Stimulated activated CD8-positive, alpha-beta memory T cell treated with anti-CD3 and anti-CD28 coated beads, Interleukin-15, amount 100 ng/mL, for 48 hours (primary cell): ENCODE measurements at regions not wholly inside any gene's neighbourhood (a gene's known extent, or its start where the extent isn't known, plus 50 kb on each side); places are given as distances from the start of the nearest gene placed in this dataset.
A peak's percentile ranks its signal among the peaks of the same experiment; 100 is the strongest.
"Not testable (repeated sequence)": the region's sequence is repeated elsewhere in the genome, so short reads cannot be mapped to it uniquely, and the experiment has no call there.

Source experiments
- DNase-seq, 2 donors: peaks; one replicate each; pipeline ENCODE4 v3.0.0-alpha.2; 2020; ENCODE audit warnings: low read depth in 2 of 2

DNA sequence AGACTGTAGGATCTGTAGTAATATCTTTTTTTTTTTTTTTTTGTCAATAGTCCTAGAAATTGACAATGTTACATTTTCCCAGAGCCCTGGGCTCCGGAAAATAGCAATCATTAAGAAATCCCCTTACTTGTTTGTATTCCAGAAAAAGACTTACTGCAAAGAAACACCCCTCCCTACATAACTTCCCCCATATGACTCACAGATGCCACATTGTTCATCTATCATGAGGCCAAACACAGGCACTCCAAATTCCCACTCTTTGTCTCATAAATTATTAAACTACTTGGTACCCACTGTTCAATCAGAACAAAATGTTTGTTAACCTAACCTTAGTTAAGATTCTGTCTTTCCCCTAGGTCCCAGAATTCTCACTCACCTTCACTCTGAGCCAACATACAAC is 53.5 kb downstream of the TEX51 start:
- DNase-seq = no peak

DNA sequence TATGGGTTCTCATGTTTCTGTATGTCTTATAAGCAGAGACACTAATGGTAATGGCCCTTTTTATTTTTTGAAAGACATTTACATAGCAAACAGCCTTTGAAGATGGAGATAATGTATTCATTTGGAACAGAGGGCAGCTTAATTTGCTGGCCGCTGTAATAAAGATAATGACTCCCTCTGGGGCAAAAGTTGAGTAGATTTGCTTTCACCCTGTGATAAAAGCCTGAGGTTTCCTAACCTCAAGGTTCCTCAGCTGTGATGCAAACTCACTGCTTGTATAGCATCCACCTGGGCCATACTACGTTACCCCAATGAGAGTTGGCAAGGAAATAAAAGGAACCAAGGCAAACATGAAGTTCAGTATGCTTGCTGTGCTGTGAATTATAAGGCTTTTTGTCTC is 54.8 kb downstream of the TEX51 start:
- no peak for DNase-seq

GRCh38 chr2:126954831-126955230 is 56.1 kb downstream of the TEX51 start:
- DNase-seq = no peak

- not testable (repeated sequence) for DNase-seq
Measured at GRCh38 chr2:126956773-126957172, 58.1 kb downstream of the TEX51 start.

DNA sequence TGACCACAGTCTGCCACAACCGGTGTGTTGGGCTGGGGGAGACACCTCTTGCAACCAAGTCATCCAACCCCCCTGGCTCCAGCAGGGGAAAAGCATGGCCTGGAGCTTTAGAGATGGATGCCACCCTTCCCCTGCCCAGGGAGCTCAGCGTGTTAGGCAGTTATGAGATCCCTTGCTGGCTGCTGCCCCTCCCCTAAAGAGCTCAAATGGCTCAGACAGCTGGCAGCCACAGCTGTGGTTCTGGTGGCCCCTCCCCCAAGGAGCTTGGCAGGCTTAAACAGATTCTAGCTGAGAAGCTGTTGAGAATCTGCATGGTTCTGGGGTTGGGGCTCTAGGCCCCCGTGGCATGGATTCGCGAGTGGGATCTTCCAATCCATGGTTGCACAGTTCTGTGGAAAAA is 64.7 kb downstream of the TEX51 start:
- no peak for DNase-seq

DNA sequence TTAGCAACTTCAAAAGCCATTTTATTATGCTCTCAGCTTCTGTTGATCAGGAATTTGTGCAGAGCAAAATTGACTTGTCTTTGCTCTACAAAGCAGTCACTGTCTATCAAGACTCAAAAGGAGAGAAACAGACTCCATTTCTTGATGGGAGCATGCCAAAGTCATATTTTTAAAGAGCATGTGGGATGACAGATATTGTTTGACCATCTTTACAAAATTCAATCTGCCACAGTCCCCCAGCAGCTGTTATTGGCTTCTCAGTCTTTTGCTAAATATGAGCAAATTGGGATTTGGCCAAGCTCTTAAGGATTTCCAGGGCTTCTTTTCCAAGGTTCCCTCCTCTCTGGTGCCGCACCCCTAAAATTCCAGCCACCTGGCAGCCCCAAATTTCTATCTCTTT is 67.9 kb downstream of the TEX51 start:
- no peak for DNase-seq

- no peak for DNase-seq
Measured at GRCh38 chr2:126970583-126970982, 71.9 kb downstream of the TEX51 start.

DNA sequence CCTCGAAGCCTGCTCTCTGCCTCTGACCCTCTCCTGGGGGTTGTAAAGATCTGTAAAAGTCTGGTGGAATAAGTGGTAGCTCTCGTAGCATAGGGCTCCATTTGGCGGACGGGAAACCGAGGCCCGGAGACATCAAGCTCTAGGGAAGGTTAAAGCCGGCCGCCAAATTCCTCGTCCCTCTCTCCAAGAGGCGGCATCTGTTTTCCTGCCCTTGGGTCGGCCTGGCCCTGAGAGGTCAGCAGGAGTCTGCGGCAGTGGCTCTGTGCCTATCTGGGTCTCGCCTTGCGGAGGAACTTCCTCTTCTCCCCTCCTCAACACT is 72.4 kb downstream of the TEX51 start:
- DNase-seq = no peak

- peak; percentile 36 to 49 for DNase-seq
Measured at GRCh38 chr2:126971481-126972278, 73.0 kb downstream of the TEX51 start.

DNA sequence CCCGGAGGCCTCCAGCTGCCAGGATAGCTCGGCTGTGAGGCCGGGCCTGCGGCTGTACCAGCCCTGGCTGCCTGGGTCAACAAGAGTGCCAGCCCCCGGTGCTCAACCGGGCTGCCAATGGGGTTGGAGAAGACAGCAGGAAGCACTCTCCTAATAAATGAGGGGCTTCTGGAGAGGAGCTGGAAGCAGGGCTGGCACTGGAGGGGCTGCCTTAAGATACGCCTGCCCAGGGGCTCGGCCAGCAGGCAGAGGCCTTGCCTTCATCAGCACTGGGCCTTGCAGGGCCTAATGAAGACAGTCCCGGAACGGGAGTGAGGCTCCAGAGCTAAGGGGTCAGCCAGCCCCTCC is 73.6 kb downstream of the TEX51 start:
- no peak for DNase-seq

DNA sequence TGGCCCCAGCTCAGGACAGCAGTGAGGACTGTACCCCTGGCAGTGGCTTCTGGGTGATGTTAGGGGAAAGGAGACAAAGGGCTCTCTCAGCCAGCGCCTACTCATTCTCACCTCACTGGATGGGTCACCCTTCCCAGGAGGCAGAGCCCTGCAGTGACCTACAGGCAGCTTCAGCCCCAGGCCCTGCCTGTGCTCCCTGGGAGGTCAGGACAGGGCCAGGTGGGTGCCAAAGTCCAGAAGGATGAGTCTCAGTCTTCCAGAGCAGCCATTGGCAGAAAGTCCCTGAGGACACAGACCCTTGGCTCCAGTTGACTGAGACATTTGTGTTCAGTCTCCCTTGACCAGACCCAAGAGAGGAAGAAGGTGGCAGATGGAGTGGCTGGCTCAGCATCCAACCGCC is 75.1 kb downstream of the TEX51 start:
- DNase-seq = no peak

GRCh38 chr2:126975671-126976655 is 77.3 kb downstream of the TEX51 start:
- no peak for DNase-seq

- DNase-seq = no peak
Measured at GRCh38 chr2:126976721-126977328, 78.1 kb downstream of the TEX51 start.

- no peak for DNase-seq
Measured at GRCh38 chr2:126978333-126978732, 79.6 kb downstream of the TEX51 start.

DNA sequence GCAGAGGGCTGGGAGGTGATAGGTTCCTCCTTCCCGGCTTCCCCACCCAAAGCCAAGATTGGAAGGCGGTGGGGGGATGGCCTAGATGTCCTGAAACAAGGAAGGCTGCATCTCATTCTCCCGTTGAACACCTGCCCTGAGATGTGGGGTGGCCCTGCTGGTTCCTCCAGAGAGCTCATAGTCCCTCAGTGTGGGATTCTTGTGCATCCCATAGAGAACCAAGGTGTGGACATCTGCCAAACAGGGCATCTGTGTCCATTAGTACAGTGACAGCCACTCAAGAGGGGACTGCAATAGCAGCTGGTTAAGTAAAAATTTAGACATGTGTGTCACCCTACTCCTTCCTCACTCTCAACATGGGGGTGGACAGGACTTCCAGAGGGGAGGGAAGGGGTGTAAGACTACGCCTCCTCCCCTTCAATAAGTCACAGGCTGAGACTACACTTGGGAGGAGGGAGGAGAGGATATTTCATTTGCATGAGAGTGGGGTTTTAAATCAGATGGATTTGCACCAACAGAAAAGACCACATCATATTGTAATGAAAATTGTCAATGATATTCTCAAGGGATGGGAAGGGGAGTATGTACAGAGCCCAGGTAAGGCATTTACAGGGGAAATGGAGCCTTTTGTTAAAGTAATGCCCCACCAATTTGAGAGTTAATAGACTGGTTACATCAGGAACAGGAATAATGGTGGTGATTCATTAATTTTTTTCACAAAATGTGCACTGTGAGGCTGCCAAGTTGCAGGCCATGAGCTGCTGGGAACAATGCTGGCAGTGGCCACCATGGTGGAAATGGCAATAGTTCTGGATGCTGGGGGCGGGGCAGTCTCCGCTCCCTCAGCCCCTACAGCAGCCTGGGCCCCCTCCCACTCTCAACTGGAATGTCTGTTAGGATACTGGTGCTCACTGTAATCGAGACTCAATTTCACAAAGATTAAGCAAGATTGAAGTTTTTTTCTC is 80.6 kb downstream of the TEX51 start:
- DNase-seq = no peak

GRCh38 chr2:126981476-126981875 is 82.8 kb downstream of the TEX51 start:
- no peak for DNase-seq

DNA sequence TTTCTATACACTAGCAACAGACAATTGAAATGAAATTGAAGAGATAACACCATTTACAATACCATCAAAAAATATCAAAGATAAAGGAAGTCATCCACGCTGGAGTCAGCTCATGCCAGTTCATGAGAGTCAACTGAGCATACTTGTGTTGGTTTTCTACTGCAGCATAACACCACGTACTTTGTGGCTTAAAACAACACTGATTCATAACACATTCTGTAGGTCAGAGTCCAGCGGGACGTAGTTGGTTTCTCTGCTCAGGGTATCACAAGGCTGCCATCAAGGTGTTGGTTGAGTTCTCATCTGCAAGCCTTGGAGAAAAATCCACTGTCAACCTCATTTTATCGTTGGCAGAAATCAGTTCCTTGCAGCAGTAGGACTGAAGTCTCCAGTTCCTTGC is 84.2 kb downstream of the TEX51 start:
- DNase-seq = no peak

GRCh38 chr2:126986631-126987187 is 88.0 kb downstream of the TEX51 start:
- no peak for DNase-seq

- no peak for DNase-seq
Measured at GRCh38 chr2:126988482-126988881, 89.8 kb downstream of the TEX51 start.

DNA sequence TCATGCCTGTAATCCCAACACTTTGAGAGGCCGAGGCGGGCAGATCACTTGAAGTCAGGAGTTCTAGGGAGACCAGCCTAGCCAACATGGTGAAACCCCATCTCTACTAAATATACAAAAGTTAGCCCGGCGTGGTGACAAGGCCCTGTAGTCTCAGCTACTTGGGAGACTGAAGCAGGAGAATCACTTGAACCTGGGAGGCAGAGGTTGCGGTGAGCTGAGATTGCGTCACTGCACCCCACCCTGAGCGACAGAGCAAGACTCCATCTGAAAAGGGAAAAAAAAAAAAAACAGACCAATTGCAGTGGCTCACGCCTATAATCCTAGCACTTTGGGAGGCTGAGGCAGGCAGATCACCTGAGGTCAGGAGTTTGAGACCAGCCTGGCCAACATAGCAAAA is 90.4 kb downstream of the TEX51 start:
- DNase-seq = not testable (repeated sequence)

- DNase-seq = no peak
Measured at GRCh38 chr2:126990200-126990599, 91.5 kb downstream of the TEX51 start.
